Panc1 (cell line): ENCODE measurements at regions not wholly inside any gene's neighbourhood (a gene's known extent, or its start where the extent isn't known, plus 50 kb on each side); places are given as distances from the start of the nearest gene placed in this dataset.

Experiments
- CTCF ChIP-seq: fragments of 450-650 bp; IDR thresholded peaks from 2 replicates; pipeline ENCODE4 v1.5.1; 2017; ENCODE audit warnings: mild to moderate bottlenecking
- POLR2AphosphoS5 ChIP-seq: IDR thresholded peaks from 2 replicates; pipeline ENCODE4 v1.6.1; 2012; ENCODE audit warnings: mild to moderate bottlenecking, low read depth, low read length, moderate library complexity
- REST ChIP-seq, 2 experiments: IDR thresholded peaks; 2 replicates each; pipeline ENCODE4 v1.6.1; 2011 to 2012; ENCODE audit warnings: low read depth in 2 of 2, control low read depth in 1 of 2, low read length in 1 of 2, mild to moderate bottlenecking in 1 of 2, moderate library complexity in 1 of 2; ENCODE audit not compliant: insufficient read depth in 1 of 2
- SIN3A ChIP-seq: IDR thresholded peaks from 2 replicates; pipeline ENCODE4 v1.6.1; 2012; ENCODE audit warnings: low read depth, mild to moderate bottlenecking, low read length, moderate library complexity, borderline replicate concordance; ENCODE audit not compliant: insufficient read depth
- TCF7L2 ChIP-seq: IDR thresholded peaks from 2 replicates; pipeline ENCODE4 v1.6.1; 2011; ENCODE audit warnings: mild to moderate bottlenecking, low read depth, low read length, inconsistent platforms

GRCh38 chr18:58807766-58808165 is 56.9 kb upstream of the ZNF532 start:
- TF ChIP-seq CTCF: no peak
- TF ChIP-seq REST (IDR thresholded peaks at IDR 0.05; ENCODE audit: insufficient read depth in 1 of 2, low read depth in 2 of 2, low read length in 1 of 2): no peak
- TF ChIP-seq POLR2AphosphoS5: no peak
- no peak for TF ChIP-seq SIN3A
- TF ChIP-seq TCF7L2: no peak
